IMR-90 (cell line): ENCODE measurements at regions not wholly inside any gene's neighbourhood (a gene's known extent, or its start where the extent isn't known, plus 50 kb on each side); places are given as distances from the start of the nearest gene placed in this dataset.

Experiments
- ATAC-seq: fragments of 200-7000 bp; cut with Tn5 transposase; 2 replicates; pipeline ENCODE4 v1.9.1; 2020; ENCODE audit warnings: low read depth, mild to moderate bottlenecking, moderate library complexity
- BruUV-seq: library from RNA; stranded (reverse); fragments of 400-500 nt; replicated peaks from 2 replicates; lab custom pipeline; 2021; lab: Mats Ljungman, UMichigan
- CTCF ChIA-PET: fragments of 300-600 bp; formaldehyde crosslinking; extraction: SDS; loops from one replicate; lab custom pipeline; 2021; ENCODE audit warnings: antibody characterized with exemption; lab: Yijun Ruan, JAX
- POLR2A ChIA-PET: fragments of 300-600 bp; sonication (Branson Sonifier 250); formaldehyde crosslinking; loops from one replicate; lab custom pipeline; 2022; ENCODE audit warnings: antibody characterized with exemption; ENCODE audit not compliant: unreplicated experiment; lab: Charles Lee
- DNase-seq: peaks from one replicate; pipeline ENCODE4 v3.0.0; 2013
- H2AFZ ChIP-seq: replicated peaks from 2 replicates; pipeline ENCODE3; 2013; ENCODE audit warnings: low read length, mild to moderate bottlenecking; ENCODE audit not compliant: poor library complexity
- H2AK5ac ChIP-seq: 2 replicates; pipeline ENCODE4 v1.6.1; 2013; ENCODE audit warnings: low read depth, low read length, inconsistent platforms
- H2AK9ac ChIP-seq: replicated peaks from 2 replicates; pipeline ENCODE3; 2013; ENCODE audit warnings: mild to moderate bottlenecking, low read depth, low read length, moderate library complexity; ENCODE audit not compliant: poor library complexity
- H2BK120ac ChIP-seq: 2 replicates; pipeline ENCODE4 v1.6.1; 2013; ENCODE audit warnings: low read depth, low read length, inconsistent platforms
- H2BK15ac ChIP-seq: 3 replicates; pipeline ENCODE4 v1.6.1; 2013; ENCODE audit warnings: low read depth, low read length, inconsistent platforms
- H2BK20ac ChIP-seq: 2 replicates; pipeline ENCODE4 v1.6.1; 2013; ENCODE audit warnings: low read depth, mild to moderate bottlenecking, inconsistent platforms, low read length, moderate library complexity
- H2BK5ac ChIP-seq: 2 replicates; pipeline ENCODE4 v1.6.1; 2013; ENCODE audit warnings: mild to moderate bottlenecking, low read depth, low read length, inconsistent platforms; ENCODE audit not compliant: poor library complexity, severe bottlenecking
- H3K14ac ChIP-seq: replicated peaks from 2 replicates; pipeline ENCODE4 v1.6.1; 2013; ENCODE audit warnings: low read depth, low read length, inconsistent platforms
- H3K18ac ChIP-seq: 2 replicates; pipeline ENCODE4 v1.6.1; 2013; ENCODE audit warnings: low read depth, low read length, control low read depth
- H3K23ac ChIP-seq: 2 replicates; pipeline ENCODE4 v1.6.1; 2013; ENCODE audit warnings: low read depth, low read length, inconsistent platforms
- H3K27ac ChIP-seq: 2 replicates; pipeline ENCODE4 v1.5.1; 2013; ENCODE audit warnings: mild to moderate bottlenecking, control low read depth, low read length; ENCODE audit not compliant: insufficient read depth
- H3K27me3 ChIP-seq: 2 replicates; pipeline ENCODE4 v1.6.1; 2013; ENCODE audit warnings: low read length; ENCODE audit not compliant: control insufficient read depth, insufficient read depth
- H3K36me3 ChIP-seq: 2 replicates; pipeline ENCODE4 v1.6.1; 2013; ENCODE audit warnings: low read length, mixed read lengths; ENCODE audit not compliant: control insufficient read depth, insufficient read depth
- H3K4ac ChIP-seq: 2 replicates; pipeline ENCODE4 v1.6.1; 2013; ENCODE audit warnings: low read depth, low read length, inconsistent platforms
- H3K4me1 ChIP-seq: 2 replicates; pipeline ENCODE4 v1.6.1; 2013; ENCODE audit warnings: low read length, mixed read lengths; ENCODE audit not compliant: control insufficient read depth, insufficient read depth
- H3K4me2 ChIP-seq: 2 replicates; pipeline ENCODE4 v1.6.1; 2013; ENCODE audit warnings: low read depth, mild to moderate bottlenecking, control low read depth, low read length, moderate library complexity
- H3K4me3 ChIP-seq: 2 replicates; pipeline ENCODE4 v1.5.1; 2013; ENCODE audit warnings: low read depth, mild to moderate bottlenecking, control low read depth, low read length, moderate library complexity; ENCODE audit not compliant: insufficient read depth
- H3K56ac ChIP-seq: 2 replicates; pipeline ENCODE4 v1.6.1; 2013; ENCODE audit warnings: low read length, inconsistent platforms; ENCODE audit not compliant: insufficient read depth; ENCODE audit errors: extremely low read depth
- H3K79me1 ChIP-seq, 2 experiments: 2 replicates each; pipeline ENCODE4 v1.6.1; 2013; ENCODE audit warnings: low read length in 2 of 2, inconsistent platforms in 1 of 2, low read depth in 1 of 2
- H3K9ac ChIP-seq: 2 replicates; pipeline ENCODE4 v1.6.1; 2013; ENCODE audit warnings: low read depth, low read length, control low read depth
- H3K9me1 ChIP-seq: 2 replicates; pipeline ENCODE4 v1.6.1; 2013; ENCODE audit warnings: low read length, inconsistent platforms; ENCODE audit not compliant: insufficient read depth
- H3K9me3 ChIP-seq: 2 replicates; pipeline ENCODE4 v1.6.1; 2013; ENCODE audit warnings: low read length; ENCODE audit not compliant: control insufficient read depth, insufficient read depth
- H4K20me1 ChIP-seq: 2 replicates; pipeline ENCODE4 v1.6.1; 2013; ENCODE audit warnings: low read length, inconsistent platforms; ENCODE audit not compliant: insufficient read depth
- H4K5ac ChIP-seq: 2 replicates; pipeline ENCODE4 v1.6.1; 2013; ENCODE audit warnings: mild to moderate bottlenecking, low read depth, low read length, control low read depth
- H4K8ac ChIP-seq, 2 experiments: 2 replicates each; pipeline ENCODE4 v1.6.1; 2013; ENCODE audit warnings: low read depth in 2 of 2, low read length in 2 of 2, control low read depth in 1 of 2, inconsistent platforms in 1 of 2
- H4K91ac ChIP-seq: 2 replicates; pipeline ENCODE4 v1.6.1; 2013; ENCODE audit warnings: low read depth, low read length, inconsistent platforms; ENCODE audit not compliant: insufficient read depth
- BHLHE40 ChIP-seq: fragments of 150-350 bp; IDR thresholded peaks from 2 replicates; pipeline ENCODE4 v1.6.1; 2016; ENCODE audit warnings: mild to moderate bottlenecking, low read depth, low read length
- FOS ChIP-seq: fragments of 150-350 bp; IDR thresholded peaks from 2 replicates; pipeline ENCODE4 v1.6.1; 2016; ENCODE audit warnings: low read depth, low read length
- MAFK ChIP-seq: IDR thresholded peaks from 2 replicates; pipeline ENCODE4 v1.6.1; 2012; ENCODE audit warnings: low read depth, low read length, improper control_type of control experiment
- MAZ ChIP-seq: IDR thresholded peaks from 2 replicates; pipeline ENCODE4 v1.6.1; 2012; ENCODE audit warnings: low read depth, mild to moderate bottlenecking, low read length, improper control_type of control experiment, moderate library complexity, borderline replicate concordance
- NFE2L2 ChIP-seq: fragments of 150-350 bp; IDR thresholded peaks from 2 replicates; pipeline ENCODE4 v1.6.1; 2016; ENCODE audit warnings: low read depth, mild to moderate bottlenecking, low read length
- POLR2A ChIP-seq: IDR thresholded peaks from 2 replicates; pipeline ENCODE4 v1.6.1; 2012; ENCODE audit warnings: mild to moderate bottlenecking, low read depth, low read length
- RCOR1 ChIP-seq: IDR thresholded peaks from 2 replicates; pipeline ENCODE4 v1.6.1; 2012; ENCODE audit warnings: mild to moderate bottlenecking, low read length, improper control_type of control experiment; ENCODE audit not compliant: insufficient replicate concordance
- WGBS, 2 experiments: methylation state at CpG; one replicate each; pipeline versions ENCODE4 v1.1.5 to v1.1.7; 2013; ENCODE audit warnings: missing lambda C conversion rate in 2 of 2; ENCODE audit not compliant: insufficient read length in 1 of 2; ENCODE audit errors: extremely low coverage in 2 of 2; 5-methylcytosine and 5-hydroxymethylcytosine counted together
- dilution Hi-C: fragments of 300-500 bp; cut with HindIII; formaldehyde crosslinking; loops from one replicate; pipeline ENCODE4 v1.14.3; 2018; ENCODE audit warnings: low sequenced_read_pairs; ENCODE audit not compliant: unreplicated experiment
- in situ Hi-C: fragments of 300-500 bp; cut with MboI; formaldehyde crosslinking; loops from 3 replicates; pipeline ENCODE4 v1.14.3; 2019; ENCODE audit warnings: low sequenced_read_pairs, inconsistent platforms, mixed read lengths
- intact Hi-C: fragments of 100-400 bp; cut with micrococcal nuclease; formaldehyde crosslinking; loops from 2 replicates; pipeline ENCODE4 v1.10.0; 2022
- TF ChIP-seq, protein P1 (sequence below): fragments of 150-350 bp; IDR thresholded peaks from 2 replicates; pipeline ENCODE4 v1.6.1; 2017; ENCODE audit warnings: mild to moderate bottlenecking, antibody characterized with exemption, low read length, low read depth

DNA sequence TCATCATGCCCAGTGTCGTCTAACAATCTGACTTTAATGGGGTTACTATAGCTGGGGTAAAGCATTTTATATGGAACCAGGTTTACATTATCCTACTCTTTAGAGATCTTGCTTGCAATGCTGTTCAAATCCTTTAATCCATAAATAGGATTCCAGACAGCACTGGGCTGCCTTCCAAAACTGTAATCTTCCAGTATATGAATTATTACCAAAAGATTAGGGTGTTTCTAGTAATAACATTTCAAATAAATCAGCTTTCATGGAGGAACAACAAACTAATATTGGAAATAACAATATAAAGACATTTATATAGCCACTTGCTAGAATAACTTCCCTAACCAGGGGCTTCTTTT is 88.6 kb upstream of the PLXNA2 start:
- no peaks in the 10 kb centered on the region for H4K20me1 ChIP-seq
- no peak overlapping the region for H4K8ac ChIP-seq
- H3K18ac ChIP-seq, result no peak overlapping the region
- DNase-seq (no peak), ATAC-seq (no peak)
- WGBS, 2 experiments, result no CpG with 5 or more reads among the region's 1 CpG
- no peaks in the 10 kb centered on the region for H3K4me1 ChIP-seq
- H3K36me3 ChIP-seq, result no peaks in the 10 kb centered on the region
- no peak overlapping the region for H3K27ac ChIP-seq
- H3K79me1 ChIP-seq, result no peaks in the 10 kb centered on the region
- no peaks in the 10 kb centered on the region for H3K9me1 ChIP-seq
- H4K5ac ChIP-seq, result no peak overlapping the region
- no peak for TF ChIP-seq FOS
- TF ChIP-seq, protein P1, sequence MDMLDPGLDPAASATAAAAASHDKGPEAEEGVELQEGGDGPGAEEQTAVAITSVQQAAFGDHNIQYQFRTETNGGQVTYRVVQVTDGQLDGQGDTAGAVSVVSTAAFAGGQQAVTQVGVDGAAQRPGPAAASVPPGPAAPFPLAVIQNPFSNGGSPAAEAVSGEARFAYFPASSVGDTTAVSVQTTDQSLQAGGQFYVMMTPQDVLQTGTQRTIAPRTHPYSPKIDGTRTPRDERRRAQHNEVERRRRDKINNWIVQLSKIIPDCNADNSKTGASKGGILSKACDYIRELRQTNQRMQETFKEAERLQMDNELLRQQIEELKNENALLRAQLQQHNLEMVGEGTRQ, result no peak
- TF ChIP-seq MAFK, result no peak
- TF ChIP-seq MAZ, result no peak
- no peak for TF ChIP-seq NFE2L2
- TF ChIP-seq POLR2A, result no peak
- no peak for TF ChIP-seq BHLHE40
- no peak for TF ChIP-seq RCOR1
- no peaks in the 10 kb centered on the region for H3K9me3 ChIP-seq
- POLR2A ChIA-PET, result no interaction called here
- intact Hi-C loops (no loop called here), dilution Hi-C loops (no loop called here), in situ Hi-C loops (no loop called here)
- no peak overlapping the region for H3K56ac ChIP-seq
- no peak overlapping the region for H2BK5ac ChIP-seq
- H3K4me3 ChIP-seq, result no peak overlapping the region
- H2AFZ ChIP-seq, result no peak overlapping the region
- H3K14ac ChIP-seq, result no peak overlapping the region
- H3K27me3 ChIP-seq, result no peaks in the 10 kb centered on the region
- no peak overlapping the region for H3K23ac ChIP-seq
- no peak overlapping the region for H2BK120ac ChIP-seq
- H4K91ac ChIP-seq, result no peak overlapping the region
- CTCF ChIA-PET, result no interaction called here
- no TSS peak for BruUV-seq
- no peak overlapping the region for H3K4me2 ChIP-seq
- no peak overlapping the region for H3K9ac ChIP-seq
- H3K4ac ChIP-seq, result no peak overlapping the region
- no peak overlapping the region for H2BK15ac ChIP-seq
- no peak overlapping the region for H2AK5ac ChIP-seq
- no peak overlapping the region for H2BK20ac ChIP-seq
- H2AK9ac ChIP-seq, result no peak overlapping the region
